ENCODE measurements at regions not wholly inside any gene's neighbourhood (a gene's known extent, or its start where the extent isn't known, plus 50 kb on each side); places are given as distances from the start of the nearest gene placed in this dataset.

- H3K36me3 ChIP-seq: no peaks in the 10 kb centered on the region
- TF ChIP-seq POLR2A (IDR thresholded peaks at IDR 0.05) (no peak), CTCF (IDR thresholded peaks at IDR 0.05 in 4 of 5, conservative IDR thresholded peaks at IDR 0.05 in 1 of 5) (no peak)
- no peaks in the 10 kb centered on the region for H3K9me3 ChIP-seq
- no peak overlapping the region for H3K27ac ChIP-seq
- in situ Hi-C loops (cut with MboI; ENCODE audit: low sequenced_read_pairs in 4 of 4) (no loop called here), intact Hi-C loops (cut with DNase I; ENCODE audit: low total_unique reads) (no loop called here)
- H3K4me1 ChIP-seq: no peaks in the 10 kb centered on the region
- no peak overlapping the region for H3K4me3 ChIP-seq
- no peaks in the 10 kb centered on the region for H3K27me3 ChIP-seq
- ATAC-seq (no peak), DNase-seq (no peak)
These were observed 92.4 kb upstream of the ERG start for GRCh38 chr21:38590449-38591217.

GRCh38 chr21:38591218-38591537 lies 92.9 kb upstream of the ERG start:
- Histone ChIP-seq H3K4me3 (no peak overlapping the region), H3K9me3 (no peaks in the 10 kb centered on the region), H3K36me3 (no peaks in the 10 kb centered on the region), H3K27ac (no peak overlapping the region), H3K27me3 (no peaks in the 10 kb centered on the region), H3K4me1 (no peaks in the 10 kb centered on the region)
- DNase-seq (no peak), ATAC-seq (no peak)
- in situ Hi-C loops (cut with MboI; ENCODE audit: low sequenced_read_pairs in 4 of 4) (no loop called here), intact Hi-C loops (cut with DNase I; ENCODE audit: low total_unique reads) (no loop called here)
- TF ChIP-seq POLR2A (IDR thresholded peaks at IDR 0.05) (no peak), CTCF (IDR thresholded peaks at IDR 0.05 in 4 of 5, conservative IDR thresholded peaks at IDR 0.05 in 1 of 5) (no peak)

- in situ Hi-C loops (cut with MboI; ENCODE audit: low sequenced_read_pairs in 4 of 4) (no loop called here), intact Hi-C loops (cut with DNase I; ENCODE audit: low total_unique reads) (no loop called here)
- ATAC-seq (no peak), DNase-seq (no peak)
- Histone ChIP-seq H3K36me3 (no peaks in the 10 kb centered on the region), H3K27me3 (no peaks in the 10 kb centered on the region), H3K4me1 (no peaks in the 10 kb centered on the region), H3K9me3 (no peaks in the 10 kb centered on the region), H3K27ac (no peak overlapping the region), H3K4me3 (no peak overlapping the region)
- TF ChIP-seq CTCF (IDR thresholded peaks at IDR 0.05 in 4 of 5, conservative IDR thresholded peaks at IDR 0.05 in 1 of 5) (no peak), POLR2A (IDR thresholded peaks at IDR 0.05) (no peak)
These were observed 98.2 kb upstream of the ERG start for GRCh38 chr21:38596264-38597042.

GRCh38 chr21:38597421-38597820 lies 99.1 kb upstream of the ERG start:
- H3K4me1 ChIP-seq: no peaks in the 10 kb centered on the region
- DNase-seq (no peak), ATAC-seq (no peak)
- H3K9me3 ChIP-seq: no peaks in the 10 kb centered on the region
- TF ChIP-seq CTCF (IDR thresholded peaks at IDR 0.05 in 4 of 5, conservative IDR thresholded peaks at IDR 0.05 in 1 of 5): no peak
- TF ChIP-seq POLR2A (IDR thresholded peaks at IDR 0.05): no peak
- intact Hi-C loops (cut with DNase I; ENCODE audit: low total_unique reads) (no loop called here), in situ Hi-C loops (cut with MboI; ENCODE audit: low sequenced_read_pairs in 4 of 4) (no loop called here)
- H3K36me3 ChIP-seq: no peaks in the 10 kb centered on the region
- H3K27ac ChIP-seq: no peak overlapping the region
- H3K4me3 ChIP-seq: no peak overlapping the region
- no peaks in the 10 kb centered on the region for H3K27me3 ChIP-seq
